Effector memory CD8-positive, alpha-beta T cell (primary cell): ENCODE measurements at regions not wholly inside any gene's neighbourhood (a gene's known extent, or its start where the extent isn't known, plus 50 kb on each side); places are given as distances from the start of the nearest gene placed in this dataset.
"Not testable (repeated sequence)": the region's sequence is repeated elsewhere in the genome, so short reads cannot be mapped to it uniquely, and the experiment has no call there.

ENCODE experiments used
- ATAC-seq: fragments of 150-1000 bp; cut with Tn5 transposase; replicated peaks from 2 replicates; pipeline ENCODE4 v1.10.0; 2021; ENCODE audit warnings: mild to moderate bottlenecking, moderate library complexity
- DNase-seq, 3 experiments: peaks; one replicate each; pipeline ENCODE4 v3.0.0; 2021
- H3K27ac Mint-ChIP-seq, 2 donors: one replicate each; pipeline ENCODE4 v1.8.0; 2022; ENCODE audit warnings: mild to moderate bottlenecking in 2 of 2, mixed read lengths in 2 of 2, moderate library complexity in 2 of 2
- H3K27me3 Mint-ChIP-seq, 2 donors: one replicate each; pipeline ENCODE4 v1.8.0; 2022; ENCODE audit warnings: mixed read lengths in 2 of 2
- H3K36me3 Mint-ChIP-seq: one replicate; pipeline ENCODE4 v1.8.0; 2022; ENCODE audit warnings: mild to moderate bottlenecking, moderate library complexity, mixed read lengths; ENCODE audit not compliant: insufficient read depth
- H3K4me1 Mint-ChIP-seq, 2 donors: one replicate each; pipeline ENCODE4 v1.8.0; 2022; ENCODE audit warnings: low read depth in 2 of 2, mixed read lengths in 2 of 2
- H3K4me3 Mint-ChIP-seq, 2 donors: one replicate each; pipeline ENCODE4 v1.8.0; 2022; ENCODE audit warnings: mild to moderate bottlenecking in 2 of 2, mixed read lengths in 2 of 2, moderate library complexity in 2 of 2
- H3K9me3 Mint-ChIP-seq, 2 donors: one replicate each; pipeline ENCODE4 v1.8.0; 2022; ENCODE audit warnings: mixed read lengths in 2 of 2

DNA sequence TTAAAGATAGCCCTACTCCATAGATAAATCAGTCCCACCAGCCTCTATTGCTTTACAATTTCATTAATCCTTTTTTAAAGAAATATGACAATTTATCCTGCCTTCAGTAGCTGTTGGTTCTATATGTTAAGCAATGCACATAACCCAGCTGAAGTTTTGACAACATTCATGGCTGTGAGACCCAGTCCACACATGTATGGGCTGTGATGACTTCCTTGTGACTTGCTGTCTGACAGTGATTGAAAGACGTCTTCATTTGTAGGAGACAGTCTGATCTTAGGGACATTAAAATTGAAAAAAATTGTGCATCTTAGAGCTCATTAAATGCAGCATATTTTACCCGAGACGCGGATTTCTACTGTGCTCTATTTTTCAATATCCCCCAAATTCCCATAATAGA is 252.0 kb upstream of the ASIC2 start:
- Mint-ChIP-seq H3K36me3 (no peaks in the 10 kb centered on the region), H3K27me3 (peaks cover 6 to 34% of the 10 kb centered on the region in 2 donors), H3K9me3 (no peaks in the 10 kb centered on the region), H3K4me1 (no peaks in the 10 kb centered on the region), H3K27ac (no peak overlapping the region), H3K4me3 (no peak overlapping the region)
- ATAC-seq (no peak), DNase-seq (no peak)

DNA sequence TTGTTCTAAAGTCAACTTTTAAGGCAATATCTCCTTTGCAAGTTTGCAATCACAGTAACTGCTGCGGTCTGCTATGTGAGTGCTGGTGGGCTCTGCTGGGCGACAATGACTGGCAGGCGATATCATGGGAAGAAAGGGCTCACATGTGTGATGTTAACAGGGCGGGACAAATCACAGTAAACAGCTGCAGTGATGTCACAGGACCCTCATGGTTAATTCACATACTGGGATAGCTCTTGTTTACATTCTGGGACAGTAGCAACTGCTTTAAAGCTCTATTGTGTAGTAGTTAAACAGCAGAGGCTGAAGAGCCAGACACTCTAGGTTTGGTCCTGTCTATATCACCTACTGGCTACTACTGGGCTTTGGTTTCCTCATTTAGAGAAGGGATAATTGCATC is 257.2 kb upstream of the ASIC2 start:
- ATAC-seq = no peak
- H3K36me3 Mint-ChIP-seq = no peaks in the 10 kb centered on the region
- H3K4me3 Mint-ChIP-seq = no peak overlapping the region
- H3K27me3 Mint-ChIP-seq = peaks cover 14 to 54% of the 10 kb centered on the region in 2 donors
- no peaks in the 10 kb centered on the region for H3K9me3 Mint-ChIP-seq
- no peak for DNase-seq
- no peaks in the 10 kb centered on the region for H3K4me1 Mint-ChIP-seq
- no peak overlapping the region for H3K27ac Mint-ChIP-seq

DNA sequence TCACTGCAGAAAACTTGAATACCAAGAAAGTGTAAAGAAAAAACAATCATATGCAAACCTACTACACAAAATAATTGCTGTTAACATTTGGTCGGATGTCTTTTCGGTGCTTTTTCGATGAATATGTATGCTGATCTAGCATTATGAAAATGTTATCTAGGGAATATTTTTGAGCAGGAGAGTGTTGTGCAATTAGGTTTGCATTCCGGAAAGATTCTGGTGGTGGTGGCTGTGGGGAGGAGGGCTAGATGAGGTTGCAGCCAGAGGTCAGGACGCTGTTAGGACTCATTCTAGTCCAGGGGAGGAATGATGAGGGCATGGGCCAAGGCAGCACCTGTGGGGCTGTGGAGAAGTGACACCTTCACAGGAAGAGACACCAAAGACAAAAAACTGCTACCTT is 258.0 kb upstream of the ASIC2 start:
- H3K27me3 Mint-ChIP-seq = peaks cover 14 to 54% of the 10 kb centered on the region in 2 donors
- DNase-seq = no peak

GRCh38 chr17:33551911-33552310 is 258.8 kb upstream of the ASIC2 start:
- ATAC-seq = no peak
- DNase-seq = no peak
- no peak overlapping the region for H3K27ac Mint-ChIP-seq
- H3K4me1 Mint-ChIP-seq = no peaks in the 10 kb centered on the region
- no peaks in the 10 kb centered on the region for H3K9me3 Mint-ChIP-seq
- peaks cover 14 to 45% of the 10 kb centered on the region in 2 donors for H3K27me3 Mint-ChIP-seq
- H3K36me3 Mint-ChIP-seq = no peaks in the 10 kb centered on the region
- no peak overlapping the region for H3K4me3 Mint-ChIP-seq

More for the DNA sequence above, 258.0 kb upstream of the ASIC2 start:
- Mint-ChIP-seq H3K27ac (no peak overlapping the region), H3K4me1 (no peaks in the 10 kb centered on the region), H3K36me3 (no peaks in the 10 kb centered on the region), H3K4me3 (no peak overlapping the region), H3K9me3 (no peaks in the 10 kb centered on the region)
- no peak for ATAC-seq

- peaks cover 5% of the 10 kb centered on the region for H3K36me3 Mint-ChIP-seq
- no peak for DNase-seq
- H3K27ac Mint-ChIP-seq = no peak overlapping the region
- no peak for ATAC-seq
- no peak overlapping the region for H3K4me3 Mint-ChIP-seq
- H3K4me1 Mint-ChIP-seq = no peaks in the 10 kb centered on the region
- peaks cover 12 to 34% of the 10 kb centered on the region in 2 donors for H3K27me3 Mint-ChIP-seq
- H3K9me3 Mint-ChIP-seq = no peaks in the 10 kb centered on the region
Measured at GRCh38 chr17:33560165-33560564, 267.1 kb upstream of the ASIC2 start.

DNA sequence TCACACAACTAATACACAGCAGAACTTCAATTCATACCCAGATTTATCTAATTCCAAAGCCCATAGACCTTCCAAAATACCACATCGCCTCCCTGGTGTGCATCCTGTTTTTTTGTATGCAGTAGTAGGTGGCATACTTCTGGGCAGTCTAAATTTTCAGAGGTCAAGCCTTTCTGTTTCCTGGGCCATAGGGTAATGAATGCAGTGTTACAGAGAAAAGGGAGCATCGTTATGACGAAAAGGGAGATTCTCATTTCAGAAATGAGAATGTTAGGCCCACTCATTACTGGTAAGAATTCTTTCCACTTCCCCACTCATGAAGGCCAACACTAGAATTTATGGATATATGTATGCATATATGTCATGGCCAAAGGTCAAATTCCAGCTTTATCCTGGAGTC is 267.8 kb upstream of the ASIC2 start:
- ATAC-seq (no peak), DNase-seq (no peak)
- Mint-ChIP-seq H3K27ac (no peak overlapping the region), H3K36me3 (peaks cover 5% of the 10 kb centered on the region), H3K4me3 (no peak overlapping the region), H3K4me1 (no peaks in the 10 kb centered on the region), H3K27me3 (peaks cover 12 to 41% of the 10 kb centered on the region in 2 donors), H3K9me3 (no peaks in the 10 kb centered on the region)

DNA sequence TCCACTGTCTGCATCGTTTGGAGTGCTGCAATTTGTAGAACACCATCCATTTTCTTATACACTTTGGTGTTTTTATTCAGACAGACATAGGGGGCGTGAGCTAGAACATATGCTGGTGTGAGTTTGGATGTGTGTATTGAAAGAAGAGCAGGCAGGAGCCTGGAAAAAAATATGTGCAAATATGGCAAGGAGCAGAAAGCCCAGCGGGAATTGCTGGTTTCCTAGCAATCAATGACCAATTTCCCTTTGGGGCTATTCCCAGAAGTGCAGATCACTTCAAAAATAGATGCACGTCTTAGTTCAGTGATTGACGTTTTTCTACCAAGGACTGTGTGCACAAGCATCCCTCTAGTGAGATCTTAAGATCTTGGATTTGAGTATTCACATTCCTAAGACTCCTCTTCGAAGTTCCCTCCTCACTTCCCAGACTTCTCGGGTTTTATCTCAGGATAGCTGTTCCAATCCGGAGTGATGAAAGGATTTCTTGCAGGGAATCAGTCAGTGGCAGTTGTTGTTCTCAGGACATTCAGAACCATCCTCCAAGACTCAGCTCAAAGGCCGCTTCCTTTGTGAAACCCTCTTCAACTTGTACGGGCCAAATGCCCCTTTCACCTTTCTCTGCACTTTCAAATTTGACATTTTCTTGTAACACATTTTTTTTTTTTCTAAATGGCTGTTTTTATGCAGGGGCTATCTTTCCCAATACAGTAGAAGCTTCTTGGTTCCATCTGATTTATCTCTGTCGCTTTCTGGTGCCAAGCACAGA is 268.7 kb upstream of the ASIC2 start:
- Mint-ChIP-seq H3K36me3 (peaks cover 5% of the 10 kb centered on the region), H3K4me3 (no peak overlapping the region), H3K9me3 (no peaks in the 10 kb centered on the region), H3K27ac (no peak overlapping the region), H3K4me1 (no peaks in the 10 kb centered on the region), H3K27me3 (peaks cover 15 to 44% of the 10 kb centered on the region in 2 donors)
- DNase-seq (no peak), ATAC-seq (no peak)

GRCh38 chr17:33562792-33563191 is 269.7 kb upstream of the ASIC2 start:
- no peaks in the 10 kb centered on the region for H3K4me1 Mint-ChIP-seq
- peaks cover 5% of the 10 kb centered on the region for H3K36me3 Mint-ChIP-seq
- H3K27ac Mint-ChIP-seq = no peak overlapping the region
- DNase-seq (no peak), ATAC-seq (no peak)
- H3K4me3 Mint-ChIP-seq = no peak overlapping the region
- H3K9me3 Mint-ChIP-seq = no peaks in the 10 kb centered on the region
- peaks cover 22 to 52% of the 10 kb centered on the region in 2 donors for H3K27me3 Mint-ChIP-seq

- DNase-seq (no peak), ATAC-seq (no peak)
- Mint-ChIP-seq H3K27ac (no peak overlapping the region), H3K9me3 (no peaks in the 10 kb centered on the region), H3K36me3 (peaks cover 2% of the 10 kb centered on the region), H3K4me3 (no peak overlapping the region), H3K4me1 (no peaks in the 10 kb centered on the region), H3K27me3 (peaks cover 21 to 51% of the 10 kb centered on the region in 2 donors)
Measured at GRCh38 chr17:33564146-33564545, 271.1 kb upstream of the ASIC2 start.

DNA sequence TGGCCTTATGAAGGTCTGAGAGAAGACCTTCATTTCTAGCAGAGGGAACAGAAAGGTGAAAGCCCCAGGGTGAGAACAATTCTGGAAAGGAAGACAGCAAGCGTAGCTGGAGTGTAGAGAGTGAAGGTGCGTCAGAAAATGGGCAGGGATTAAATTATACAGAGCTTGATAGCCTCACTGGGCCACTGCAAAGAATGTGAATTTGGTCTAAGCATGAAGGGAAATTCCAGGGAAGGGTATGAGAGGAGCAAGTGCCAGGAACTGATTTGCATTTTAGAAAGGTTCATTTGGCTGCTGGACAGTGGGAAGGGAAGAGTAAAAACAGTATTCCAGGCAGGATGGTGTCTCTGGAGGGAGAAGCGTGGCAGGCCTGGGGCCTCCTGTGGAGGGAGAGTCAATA is 274.1 kb upstream of the ASIC2 start:
- Mint-ChIP-seq H3K36me3 (no peaks in the 10 kb centered on the region), H3K27ac (no peak overlapping the region), H3K4me1 (no peaks in the 10 kb centered on the region), H3K27me3 (peaks cover 27 to 47% of the 10 kb centered on the region in 2 donors), H3K4me3 (no peak overlapping the region), H3K9me3 (no peaks in the 10 kb centered on the region)
- DNase-seq = no peak
- ATAC-seq = no peak

DNA sequence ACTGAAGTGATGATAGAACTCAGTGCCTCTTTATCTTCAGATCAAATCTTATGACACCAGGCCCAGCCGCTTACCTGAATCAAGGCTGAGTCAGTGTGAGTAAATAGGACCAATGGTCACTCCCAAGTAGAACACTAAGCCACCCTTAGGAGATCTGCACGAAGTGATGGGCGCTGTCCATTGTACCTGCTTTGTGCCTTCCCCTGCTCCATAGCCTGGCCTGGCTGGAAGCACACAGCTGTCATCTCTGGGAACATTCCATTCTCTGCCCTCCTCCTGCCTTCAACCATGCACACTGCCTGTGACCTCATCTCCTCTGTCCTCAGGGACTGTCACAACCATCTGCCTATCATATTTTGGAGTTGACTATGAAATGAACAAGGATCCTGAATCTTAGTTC is 279.5 kb upstream of the ASIC2 start:
- Mint-ChIP-seq H3K4me3 (no peak overlapping the region), H3K27me3 (peaks cover 29 to 69% of the 10 kb centered on the region in 2 donors), H3K36me3 (no peaks in the 10 kb centered on the region), H3K4me1 (no peaks in the 10 kb centered on the region), H3K27ac (no peak overlapping the region), H3K9me3 (no peaks in the 10 kb centered on the region)
- DNase-seq (no peak), ATAC-seq (no peak)

GRCh38 chr17:33574942-33575445 is 281.9 kb upstream of the ASIC2 start:
- H3K36me3 Mint-ChIP-seq = no peaks in the 10 kb centered on the region
- no peak for ATAC-seq
- DNase-seq = no peak
- no peaks in the 10 kb centered on the region for H3K9me3 Mint-ChIP-seq
- H3K27me3 Mint-ChIP-seq = peaks cover 25 to 67% of the 10 kb centered on the region in 2 donors
- H3K4me1 Mint-ChIP-seq = no peaks in the 10 kb centered on the region
- H3K4me3 Mint-ChIP-seq = no peak overlapping the region
- no peak overlapping the region for H3K27ac Mint-ChIP-seq

GRCh38 chr17:33579740-33580139 is 286.6 kb upstream of the ASIC2 start:
- not testable (repeated sequence) for H3K4me1 Mint-ChIP-seq, DNase-seq, H3K9me3 Mint-ChIP-seq, ATAC-seq, H3K36me3 Mint-ChIP-seq, H3K27ac Mint-ChIP-seq, H3K4me3 Mint-ChIP-seq
- H3K27me3 Mint-ChIP-seq = peaks cover 16 to 34% of the 10 kb centered on the region in 2 donors

DNA sequence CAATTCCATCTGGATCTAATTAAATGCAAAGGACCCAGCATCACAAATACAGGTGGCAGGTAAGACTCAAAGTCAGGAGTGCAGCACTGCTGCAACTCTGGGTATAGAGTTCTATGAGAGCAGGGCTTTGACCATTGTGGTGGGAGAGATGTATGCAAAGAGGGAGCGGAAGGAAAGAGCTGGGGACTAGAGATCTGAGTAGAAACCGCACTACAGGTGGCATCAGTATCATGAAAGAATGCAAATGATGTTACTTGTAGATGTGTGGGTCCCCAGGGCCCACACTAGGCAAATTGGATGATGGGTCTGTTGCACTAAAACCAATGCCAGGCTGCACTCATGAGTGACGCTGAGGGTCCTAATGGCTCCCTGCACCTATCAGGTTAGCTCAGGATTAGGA is 287.1 kb upstream of the ASIC2 start:
- no peak overlapping the region for H3K4me3 Mint-ChIP-seq
- H3K4me1 Mint-ChIP-seq = no peaks in the 10 kb centered on the region
- no peaks in the 10 kb centered on the region for H3K36me3 Mint-ChIP-seq
- no peaks in the 10 kb centered on the region for H3K9me3 Mint-ChIP-seq
- H3K27me3 Mint-ChIP-seq = peaks cover 17 to 38% of the 10 kb centered on the region in 2 donors
- no peak for ATAC-seq
- no peak for DNase-seq
- H3K27ac Mint-ChIP-seq = no peak overlapping the region
